OCI-LY3 (cell line): ENCODE measurements at regions not wholly inside any gene's neighbourhood (a gene's known extent, or its start where the extent isn't known, plus 50 kb on each side); places are given as distances from the start of the nearest gene placed in this dataset.

Experiments used
- H2AFZ ChIP-seq: fragments of 200-600, 300-600 bp; shearing (Covaris generic); 2 replicates; pipeline ENCODE4 v1.6.0; 2014; ENCODE audit warnings: antibody characterized with exemption, low read depth, low read length
- H3K27ac ChIP-seq: fragments of 200-600, 300-600 bp; sonication (generic); 2 replicates; pipeline ENCODE4 v1.5.1; 2014; ENCODE audit warnings: mild to moderate bottlenecking, low read length, moderate library complexity, mixed read lengths
- H3K27me3 ChIP-seq: fragments of 200-600, 300-600 bp; sonication (generic); 2 replicates; pipeline ENCODE4 v1.6.1; 2014; ENCODE audit warnings: low read depth, low read length, mixed read lengths
- H3K36me3 ChIP-seq: fragments of 200-600, 300-600 bp; sonication (generic); replicated peaks from 2 replicates; pipeline ENCODE3; 2014; ENCODE audit warnings: low read depth, low read length, mixed read lengths
- H3K4me1 ChIP-seq: fragments of 300-600, 200-600 bp; sonication (generic); 2 replicates; pipeline ENCODE4 v1.6.1; 2014; ENCODE audit warnings: low read length, mixed read lengths
- H3K4me2 ChIP-seq: fragments of 200-600, 300-600 bp; sonication (generic); 2 replicates; pipeline ENCODE4 v1.6.1; 2014; ENCODE audit warnings: low read length, mixed read lengths
- H3K4me3 ChIP-seq: fragments of 300-600, 200-600 bp; sonication (generic); 2 replicates; pipeline ENCODE4 v1.5.1; 2014; ENCODE audit warnings: antibody characterized with exemption, mild to moderate bottlenecking, low read length, moderate library complexity
- H3K79me2 ChIP-seq: fragments of 300-600, 200-600 bp; shearing (Covaris generic); 2 replicates; pipeline ENCODE4 v1.6.1; 2014; ENCODE audit warnings: mild to moderate bottlenecking, low read length, mixed read lengths
- H3K9ac ChIP-seq: fragments of 300-600, 200-600 bp; shearing (Covaris generic); 2 replicates; pipeline ENCODE4 v1.6.0; 2014; ENCODE audit warnings: mild to moderate bottlenecking, low read length, moderate library complexity
- H3K9me3 ChIP-seq: fragments of 200-600, 300-600 bp; shearing (Covaris generic); 2 replicates; pipeline ENCODE4 v1.6.1; 2014; ENCODE audit warnings: low read length, mixed read lengths; ENCODE audit not compliant: insufficient read depth
- H4K20me1 ChIP-seq: fragments of 200-600, 300-600 bp; sonication (generic); 2 replicates; pipeline ENCODE4 v1.6.1; 2016; ENCODE audit warnings: low read length, mixed read lengths; ENCODE audit not compliant: insufficient read depth
- CTCF ChIP-seq: fragments of 200-600, 300-600 bp; sonication (generic); IDR thresholded peaks from 2 replicates; pipeline ENCODE4 v1.5.1; 2014; ENCODE audit warnings: antibody characterized with exemption, low read length, low read depth
- EZH2phosphoT487 ChIP-seq: fragments of 200-600 bp; shearing (Covaris generic); IDR thresholded peaks from 2 replicates; pipeline ENCODE4 v1.6.1; 2018; ENCODE audit warnings: antibody characterized with exemption, mixed run types, low read depth

GRCh38 chr13:109856350-109856749 lies 70.0 kb upstream of the IRS2 start:
- H3K27ac ChIP-seq = no peak overlapping the region
- H2AFZ ChIP-seq = no peak overlapping the region
- H3K9ac ChIP-seq = no peak overlapping the region
- no peak overlapping the region for H3K4me2 ChIP-seq
- H3K4me1 ChIP-seq = no peaks in the 10 kb centered on the region
- no peaks in the 10 kb centered on the region for H3K79me2 ChIP-seq
- H3K9me3 ChIP-seq = no peaks in the 10 kb centered on the region
- no peaks in the 10 kb centered on the region for H4K20me1 ChIP-seq
- no peak overlapping the region for H3K4me3 ChIP-seq
- H3K27me3 ChIP-seq = 0 out of 2 replicates have a peak, but pooled peaks cover 4% of the 10 kb centered on the region
- H3K36me3 ChIP-seq = no peaks in the 10 kb centered on the region
- TF ChIP-seq EZH2phosphoT487 (no peak), CTCF (no peak)

- Histone ChIP-seq H3K27me3 (no peaks in the 10 kb centered on the region), H3K9ac (no peak overlapping the region), H3K79me2 (no peaks in the 10 kb centered on the region), H2AFZ (no peak overlapping the region), H3K4me1 (no peaks in the 10 kb centered on the region), H3K4me3 (no peak overlapping the region), H3K4me2 (no peak overlapping the region), H4K20me1 (no peaks in the 10 kb centered on the region), H3K9me3 (no peaks in the 10 kb centered on the region), H3K27ac (no peak overlapping the region), H3K36me3 (no peaks in the 10 kb centered on the region)
- TF ChIP-seq EZH2phosphoT487 (no peak), CTCF (no peak)
Measured at GRCh38 chr13:109853153-109853552, 66.8 kb upstream of the IRS2 start.

GRCh38 chr13:109846185-109846584 lies 59.8 kb upstream of the IRS2 start:
- Histone ChIP-seq H4K20me1 (no peaks in the 10 kb centered on the region), H3K36me3 (no peaks in the 10 kb centered on the region), H3K79me2 (no peaks in the 10 kb centered on the region), H3K4me2 (no peak overlapping the region), H3K9ac (no peak overlapping the region), H3K9me3 (no peaks in the 10 kb centered on the region), H3K4me1 (no peaks in the 10 kb centered on the region), H2AFZ (no peak overlapping the region), H3K4me3 (no peak overlapping the region), H3K27ac (no peak overlapping the region), H3K27me3 (peaks cover 10% of the 10 kb centered on the region; the same call in 1 of the 2 replicates)
- no peak for TF ChIP-seq EZH2phosphoT487
- no peak for TF ChIP-seq CTCF

GRCh38 chr13:109844396-109844795 lies 58.0 kb upstream of the IRS2 start:
- H3K27ac ChIP-seq = no peak overlapping the region
- H3K27me3 ChIP-seq = peaks cover 10% of the 10 kb centered on the region; the same call in 1 of the 2 replicates
- no peak overlapping the region for H2AFZ ChIP-seq
- no peak overlapping the region for H3K9ac ChIP-seq
- H3K4me1 ChIP-seq = no peaks in the 10 kb centered on the region
- no peaks in the 10 kb centered on the region for H3K36me3 ChIP-seq
- H3K4me2 ChIP-seq = no peak overlapping the region
- TF ChIP-seq EZH2phosphoT487 = no peak
- no peak for TF ChIP-seq CTCF
- H3K9me3 ChIP-seq = no peaks in the 10 kb centered on the region
- H3K4me3 ChIP-seq = no peak overlapping the region
- no peaks in the 10 kb centered on the region for H4K20me1 ChIP-seq
- no peaks in the 10 kb centered on the region for H3K79me2 ChIP-seq
